WTC11 (cell line): ENCODE measurements at regions not wholly inside any gene's neighbourhood (a gene's known extent, or its start where the extent isn't known, plus 50 kb on each side); places are given as distances from the start of the nearest gene placed in this dataset.

ENCODE experiments used
- ATAC-seq: fragments of 200-7000 bp; cut with Tn5 transposase; 2 replicates; pipeline ENCODE4 v1.10.0; 2021; ENCODE audit warnings: mild to moderate bottlenecking, moderate library complexity
- CTCF ChIA-PET: fragments of 300-600 bp; sonication (Branson Sonifier 250); formaldehyde crosslinking; loops from one replicate; lab custom pipeline; 2021; ENCODE audit warnings: antibody characterized with exemption; lab: Charles Lee
- POLR2A ChIA-PET: fragments of 350-600 bp; sonication (Branson Sonifier 250); formaldehyde crosslinking; loops from one replicate; lab custom pipeline; 2021; ENCODE audit warnings: antibody characterized with exemption; lab: Charles Lee
- DNase-seq: peaks from one replicate; pipeline ENCODE4 v3.0.0; 2021; ENCODE audit warnings: low spot score
- H3K27ac Mint-ChIP-seq: 2 replicates; pipeline ENCODE4 v1.8.0; 2021; ENCODE audit warnings: mixed read lengths
- H3K27me3 Mint-ChIP-seq: 2 replicates; pipeline ENCODE4 v1.8.0; 2021; ENCODE audit warnings: low read depth, mild to moderate bottlenecking, moderate library complexity, mixed read lengths
- H3K36me3 Mint-ChIP-seq: 2 replicates; pipeline ENCODE4 v1.8.0; 2021; ENCODE audit warnings: mixed read lengths
- H3K4me1 Mint-ChIP-seq: 2 replicates; pipeline ENCODE4 v1.8.0; 2022; ENCODE audit warnings: mixed read lengths
- H3K4me3 Mint-ChIP-seq: 2 replicates; pipeline ENCODE4 v1.8.0; 2021; ENCODE audit warnings: mild to moderate bottlenecking, moderate library complexity, mixed read lengths
- H3K9me3 Mint-ChIP-seq: 2 replicates; pipeline ENCODE4 v1.8.0; 2021; ENCODE audit warnings: mixed read lengths
- AFF4 ChIP-seq: sonication (generic); formaldehyde crosslinking; IDR thresholded peaks from 2 replicates; pipeline ENCODE4 v1.8.1; 2023; ENCODE audit warnings: mild to moderate bottlenecking, missing genetic modification reagents, borderline replicate concordance
- ATF6 ChIP-seq: sonication (generic); formaldehyde crosslinking; IDR thresholded peaks from 2 replicates; pipeline ENCODE4 v1.8.1; 2023; ENCODE audit warnings: mild to moderate bottlenecking, missing genetic modification reagents
- CTCF ChIP-seq: fragments of 200-600 bp; IDR thresholded peaks from 2 replicates; pipeline ENCODE4 v1.8.0; 2022; ENCODE audit warnings: antibody characterized with exemption
- E2F5 ChIP-seq: sonication (generic); formaldehyde crosslinking; IDR thresholded peaks from 2 replicates; pipeline ENCODE4 v1.8.1; 2022; ENCODE audit warnings: mild to moderate bottlenecking, moderate library complexity, missing genetic modification reagents
- EMX1 ChIP-seq: fragments of 250-450 bp; sonication (Bioruptor Pico); IDR thresholded peaks from 2 replicates; pipeline ENCODE4 v1.8.0; 2021; ENCODE audit warnings: mild to moderate bottlenecking
- FOXK1 ChIP-seq: sonication (generic); formaldehyde crosslinking; IDR thresholded peaks from 2 replicates; pipeline ENCODE4 v1.8.0; 2022; ENCODE audit warnings: mild to moderate bottlenecking, moderate library complexity, missing genetic modification reagents
- HMGA2 ChIP-seq: fragments of 250-450 bp; sonication (Bioruptor Pico); IDR thresholded peaks from 2 replicates; pipeline ENCODE4 v1.4.0; 2021; ENCODE audit warnings: mild to moderate bottlenecking, moderate library complexity
- HMGXB4 ChIP-seq: sonication (generic); formaldehyde crosslinking; IDR thresholded peaks from 2 replicates; pipeline ENCODE4 v1.8.1; 2023; ENCODE audit warnings: mild to moderate bottlenecking, moderate library complexity, missing genetic modification reagents
- JUN ChIP-seq: sonication (generic); formaldehyde crosslinking; IDR thresholded peaks from 2 replicates; pipeline ENCODE4 v1.8.0; 2023; ENCODE audit warnings: mild to moderate bottlenecking, missing genetic modification reagents
- SP1 ChIP-seq: sonication (generic); formaldehyde crosslinking; conservative IDR thresholded peaks from 2 replicates; pipeline ENCODE4 v1.8.1; 2022; ENCODE audit warnings: missing genetic modification reagents
- STAT6 ChIP-seq: sonication (generic); formaldehyde crosslinking; conservative IDR thresholded peaks from 2 replicates; pipeline ENCODE4 v1.8.1; 2023; ENCODE audit warnings: mild to moderate bottlenecking, low read depth, missing genetic modification reagents, moderate library complexity
- ZNF138 ChIP-seq: sonication (generic); formaldehyde crosslinking; conservative IDR thresholded peaks from 2 replicates; pipeline ENCODE4 v1.8.1; 2022; ENCODE audit warnings: mild to moderate bottlenecking, moderate library complexity, missing genetic modification reagents
- ZNF416 ChIP-seq: fragments of 250-450 bp; sonication (Bioruptor Pico); IDR thresholded peaks from 2 replicates; pipeline ENCODE4 v1.9.0; 2021; ENCODE audit warnings: mild to moderate bottlenecking, inconsistent platforms

- peaks cover 26% of the 10 kb centered on the region for H3K9me3 Mint-ChIP-seq
- H3K4me1 Mint-ChIP-seq = 0 out of 2 replicates have a peak, but pooled peaks cover 3% of the 10 kb centered on the region
- no peak overlapping the region for H3K27ac Mint-ChIP-seq
- DNase-seq = no peak
- TF ChIP-seq ZNF416 (CRISPR knock-in tag) (no peak), STAT6 (CRISPR knock-in tag) (no peak), ZNF138 (CRISPR knock-in tag) (no peak), HMGXB4 (CRISPR knock-in tag) (no peak), FOXK1 (no peak), CTCF (no peak), ATF6 (CRISPR knock-in tag) (no peak), JUN (CRISPR knock-in tag) (no peak), SP1 (CRISPR knock-in tag) (no peak), AFF4 (CRISPR knock-in tag) (no peak), E2F5 (CRISPR knock-in tag) (no peak), EMX1 (CRISPR knock-in tag) (no peak), HMGA2 (CRISPR knock-in tag) (no peak)
- TF ChIP-seq, all 79 proteins: peak for 0
- no peak for ATAC-seq
- Mint-ChIP-seq H3K27me3 (no peaks in the 10 kb centered on the region; the same call in 1 of the 2 replicates), H3K36me3 (peaks cover 22% of the 10 kb centered on the region), H3K4me3 (no peak overlapping the region)
- ChIA-PET POLR2A (no interaction called here), CTCF (no interaction called here)
These were observed 511.4 kb upstream of the ZFP42 start for GRCh38 chr4:187484186-187484585.
